Activated effector memory CD4-positive, alpha-beta T cell treated with anti-CD3 and anti-CD28 coated beads, Interleukin-2, amount 50 U/mL, for 16 hours (primary cell): ENCODE measurements at regions not wholly inside any gene's neighbourhood (a gene's known extent, or its start where the extent isn't known, plus 50 kb on each side); places are given as distances from the start of the nearest gene placed in this dataset.

Experiments used
- DNase-seq: peaks from one replicate; pipeline ENCODE4 v3.0.0-alpha.2; 2020

DNA sequence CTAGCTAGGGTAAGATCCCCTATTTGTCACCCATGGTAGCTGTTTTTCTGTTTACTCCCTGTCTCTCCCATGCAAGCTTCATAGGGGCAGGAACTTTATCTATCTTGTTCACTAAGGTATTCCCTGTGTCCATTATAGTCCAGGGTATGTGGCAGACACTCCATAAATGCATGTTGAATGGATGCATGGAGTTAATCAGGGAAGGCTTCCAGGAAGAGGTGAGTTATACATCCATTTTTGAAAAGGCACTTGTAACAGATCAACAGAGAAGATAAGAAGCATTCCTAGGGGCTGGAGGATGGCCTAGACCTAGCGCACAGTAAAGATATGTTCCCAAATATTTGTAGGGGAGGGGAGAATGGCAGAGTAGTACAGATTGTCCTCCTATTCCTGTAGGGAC, 130.3 kb downstream of the BUD13 start:
- no peak for DNase-seq

DNA sequence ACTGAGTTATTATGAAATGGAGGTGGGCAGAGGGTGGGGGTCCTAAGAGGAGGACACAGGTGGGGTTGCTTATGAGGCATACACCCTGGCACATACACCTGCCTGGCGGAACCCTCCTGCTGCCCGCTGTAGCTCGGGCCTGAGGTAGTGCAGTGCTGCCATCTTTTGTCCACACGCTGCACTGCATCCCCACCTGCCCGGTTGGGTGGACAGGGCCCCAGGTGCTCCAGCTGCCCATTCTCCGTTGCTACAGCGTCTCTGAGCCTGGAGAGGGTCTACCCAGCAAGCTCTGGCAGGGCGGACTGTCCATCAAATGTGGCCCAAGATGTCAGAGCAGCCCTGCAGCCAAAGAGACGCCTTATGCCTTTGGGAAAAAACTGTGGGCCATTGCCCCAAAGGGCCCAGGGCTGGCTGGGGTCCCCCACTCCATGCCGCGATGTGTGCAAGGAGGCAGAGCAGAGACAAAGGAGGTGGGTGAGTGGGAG, 131.2 kb downstream of the BUD13 start:
- DNase-seq: no peak

DNA sequence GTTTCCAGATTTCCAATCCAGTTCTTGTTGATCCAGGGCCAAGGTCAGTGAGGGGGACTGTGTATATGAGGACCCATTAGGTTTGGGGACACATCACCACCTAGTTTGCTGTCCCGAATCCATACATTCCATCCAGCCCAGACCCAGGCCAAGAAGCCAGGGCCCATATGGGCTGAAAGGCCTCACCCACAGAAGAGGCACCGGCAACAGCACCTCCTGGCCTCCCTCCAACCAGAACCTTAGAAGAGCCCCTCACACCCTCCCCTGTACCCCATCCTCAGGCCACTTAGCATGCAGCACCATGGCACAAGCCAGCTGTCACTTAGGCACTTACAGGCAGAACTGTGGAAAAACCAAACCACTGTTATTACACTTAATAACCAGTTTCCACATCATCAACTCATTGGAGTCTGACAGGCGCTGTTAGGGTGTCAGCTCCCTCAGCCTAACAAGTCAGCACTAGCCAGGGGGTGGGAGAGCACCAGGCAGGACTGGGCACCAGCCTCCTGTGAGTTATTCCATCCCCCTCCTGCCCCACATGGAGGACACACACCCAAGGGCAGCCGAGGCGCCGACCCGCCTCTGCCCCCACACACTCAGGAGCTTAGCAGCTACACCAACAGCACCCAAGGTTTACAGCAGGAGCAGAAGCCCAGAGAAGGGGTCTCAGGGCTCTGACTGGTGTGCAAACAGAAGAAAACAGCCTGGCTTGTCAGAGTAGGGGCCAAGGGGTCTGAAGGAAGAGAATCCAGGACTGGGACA, 132.0 kb downstream of the BUD13 start:
- no peak for DNase-seq

- DNase-seq: no peak
Measured at GRCh38 chr11:116638463-116638862, 134.3 kb downstream of the BUD13 start.

GRCh38 chr11:116637766-116638165, 135.0 kb downstream of the BUD13 start:
- no peak for DNase-seq

DNA sequence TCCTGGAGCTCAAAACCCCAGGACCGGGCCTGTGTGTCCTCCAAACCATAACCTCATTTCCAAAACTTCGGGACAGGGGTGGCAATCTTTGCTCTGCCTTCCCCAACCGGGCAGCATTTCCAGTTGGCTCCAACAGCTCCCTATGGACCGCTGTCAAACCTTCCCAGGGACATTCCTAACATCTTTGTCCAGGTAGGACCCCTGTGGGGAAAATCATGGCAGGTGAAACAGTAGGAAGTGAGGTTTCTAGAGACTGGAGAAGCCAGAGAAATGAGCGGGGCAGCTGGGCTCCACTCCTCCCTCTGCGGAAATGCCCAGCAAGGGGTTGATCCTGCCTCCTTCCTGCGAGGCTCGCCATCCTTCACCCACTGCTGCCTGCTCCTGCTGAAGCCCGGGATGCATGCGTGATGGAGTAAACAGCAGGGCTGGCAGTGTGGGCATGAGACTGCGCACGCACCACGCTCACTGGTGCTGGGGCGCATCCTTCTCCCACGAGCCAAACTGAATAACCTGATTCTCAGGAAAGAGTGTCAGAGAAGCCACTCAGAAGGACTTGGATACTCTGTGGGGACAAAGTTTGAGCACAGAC, 136.4 kb downstream of the BUD13 start:
- DNase-seq: no peak

DNA sequence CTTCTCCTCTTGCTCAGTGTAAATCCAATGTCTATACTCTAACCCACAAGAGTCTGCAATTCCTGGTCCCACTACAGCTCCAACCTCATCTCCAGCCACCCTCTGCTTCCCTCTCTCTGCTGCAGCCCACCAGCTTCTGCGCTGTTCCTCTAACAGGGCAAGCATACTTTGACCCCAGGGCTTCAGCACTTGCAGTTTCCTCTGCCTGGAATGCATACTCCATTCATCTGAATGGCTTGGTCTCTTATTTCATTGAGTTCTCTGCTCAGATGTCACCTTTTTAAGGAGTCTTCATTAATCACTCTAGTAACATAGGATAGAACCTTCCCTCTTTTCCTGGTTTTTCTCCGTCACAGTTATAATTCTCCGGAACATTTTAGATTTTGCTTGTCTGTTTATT, 141.6 kb downstream of the BUD13 start:
- no peak for DNase-seq

DNA sequence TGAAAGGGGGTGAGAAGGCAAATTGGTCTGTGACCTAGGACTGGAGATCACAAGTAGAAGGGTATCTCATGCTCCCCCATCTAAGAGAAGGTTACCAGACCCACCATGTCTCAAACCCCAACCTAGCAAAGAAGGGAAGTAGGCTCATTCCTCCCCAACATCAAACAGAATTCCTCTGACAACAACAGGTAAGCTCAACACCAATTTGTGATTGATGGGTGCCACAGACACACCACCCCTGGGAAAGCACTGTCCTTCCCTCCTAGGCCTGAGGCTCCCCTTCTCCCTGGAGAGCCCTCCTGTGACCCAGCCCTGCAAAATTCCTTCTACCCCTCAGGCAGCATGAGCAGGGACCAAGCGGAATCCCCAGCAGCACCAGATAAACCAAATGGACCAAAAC, 154.3 kb downstream of the BUD13 start:
- DNase-seq: no peak

DNA sequence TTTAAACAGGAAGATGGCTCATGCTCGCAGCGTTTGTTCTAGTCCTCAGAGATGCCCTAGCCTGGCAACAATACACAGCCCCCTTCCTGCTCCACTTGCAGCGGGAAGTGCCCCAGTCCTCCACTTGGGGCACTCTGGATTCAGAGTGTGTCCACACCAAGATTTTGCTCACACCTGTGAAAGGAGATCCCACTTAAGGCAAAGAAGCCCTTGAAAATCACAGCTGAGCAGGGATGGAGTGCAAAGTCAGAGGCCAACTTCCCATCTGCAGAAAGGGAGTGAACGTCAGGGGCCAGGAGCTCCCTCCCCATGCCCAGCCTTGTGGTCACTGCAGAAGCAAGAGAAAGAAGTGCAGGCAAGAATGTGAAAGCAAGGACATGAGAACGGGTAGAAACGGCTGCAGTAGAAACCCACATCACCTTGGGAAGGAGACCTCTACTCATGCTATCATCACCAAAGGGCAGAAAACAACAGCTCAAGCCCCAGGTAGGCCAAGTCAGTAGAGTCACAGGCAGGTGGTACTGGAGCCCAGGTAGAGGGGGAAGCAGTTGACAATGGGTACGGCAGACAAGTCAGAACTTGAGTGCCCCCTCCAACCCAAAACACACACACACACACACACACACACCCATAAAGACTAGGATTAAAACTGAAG, 157.4 kb downstream of the BUD13 start:
- DNase-seq: no peak

DNA sequence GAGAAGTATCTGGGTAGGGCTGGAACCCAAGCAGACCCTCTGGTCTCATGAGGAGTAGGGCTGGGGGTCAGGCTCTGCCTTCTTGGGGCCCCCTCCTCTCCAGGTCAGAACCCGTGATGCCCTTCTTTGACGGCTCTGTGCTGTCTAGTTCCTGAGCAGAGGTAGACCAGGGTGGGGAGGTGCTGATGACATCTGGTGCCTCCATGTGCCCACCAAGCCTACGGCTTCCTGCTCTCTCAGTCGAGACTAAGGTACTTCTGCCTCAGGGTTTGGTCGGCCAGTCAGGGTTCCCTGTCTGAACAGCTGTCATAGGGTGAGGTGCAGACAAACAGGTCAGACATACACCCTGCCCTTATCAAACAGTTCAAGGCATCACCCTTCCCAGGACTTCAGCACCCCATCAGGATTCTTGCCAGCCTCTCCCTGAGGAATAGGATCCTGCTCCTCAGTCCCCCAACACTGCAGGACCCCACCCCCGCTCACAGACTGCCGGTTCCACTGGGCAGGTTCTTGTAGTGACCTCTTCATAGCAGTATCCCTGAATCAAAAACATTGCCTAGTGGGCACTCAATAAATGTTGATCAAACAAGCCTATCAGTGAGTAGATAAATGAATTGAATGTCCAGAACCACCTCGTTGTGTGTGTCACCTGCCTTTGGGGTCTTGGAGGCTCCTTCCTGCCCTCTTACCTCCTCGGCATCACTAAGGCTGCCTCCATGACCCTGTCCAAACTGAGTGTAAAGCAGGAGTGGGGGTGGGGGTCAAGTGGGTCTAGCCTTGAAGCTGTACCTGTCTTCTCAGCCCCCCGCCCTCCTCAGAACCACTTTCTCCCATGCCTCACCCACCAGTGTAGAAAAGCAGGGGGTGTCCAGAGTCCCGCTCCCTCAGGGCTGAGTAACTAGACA, 158.2 kb downstream of the BUD13 start:
- DNase-seq: no peak

GRCh38 chr11:116613206-116613875, 159.4 kb downstream of the BUD13 start:
- no peak for DNase-seq

GRCh38 chr11:116611998-116612620, 160.7 kb downstream of the BUD13 start:
- no peak for DNase-seq

- no peak for DNase-seq
Measured at GRCh38 chr11:116610190-116610589, 162.6 kb downstream of the BUD13 start.

GRCh38 chr11:116607027-116607426, 165.8 kb downstream of the BUD13 start:
- DNase-seq: no peak

- no peak for DNase-seq
Measured at GRCh38 chr11:116605543-116606459, 167.0 kb downstream of the BUD13 start.

DNA sequence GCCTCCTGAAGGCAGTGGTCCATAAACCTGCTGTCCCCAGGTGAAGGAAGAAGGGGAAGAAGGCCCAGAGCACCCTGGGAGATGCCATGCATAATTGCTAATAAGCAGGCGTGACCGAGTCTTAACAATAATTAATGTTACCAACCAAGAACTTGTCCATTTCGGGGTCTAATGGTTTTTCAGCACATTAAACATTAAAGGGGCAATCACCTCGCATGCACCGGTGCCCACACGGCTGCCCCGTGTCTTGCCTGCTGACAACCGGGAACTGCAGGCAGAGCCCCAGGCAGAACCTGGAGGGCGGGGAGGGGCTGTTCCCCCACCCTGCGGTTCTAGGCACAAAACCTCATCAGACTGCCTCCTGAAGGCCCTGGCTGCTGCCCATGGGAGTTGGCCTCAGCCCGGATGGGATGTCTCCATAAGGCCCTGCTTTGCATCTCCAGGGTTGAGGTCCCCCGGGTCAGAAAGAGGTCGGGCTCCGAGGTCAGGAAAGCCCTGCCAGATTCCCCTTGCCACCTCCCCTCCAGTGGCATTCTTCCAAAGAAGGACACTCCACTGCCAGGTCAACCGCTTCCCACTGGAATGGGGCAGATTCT, 169.0 kb downstream of the BUD13 start:
- peak; percentile 46 for DNase-seq

DNA sequence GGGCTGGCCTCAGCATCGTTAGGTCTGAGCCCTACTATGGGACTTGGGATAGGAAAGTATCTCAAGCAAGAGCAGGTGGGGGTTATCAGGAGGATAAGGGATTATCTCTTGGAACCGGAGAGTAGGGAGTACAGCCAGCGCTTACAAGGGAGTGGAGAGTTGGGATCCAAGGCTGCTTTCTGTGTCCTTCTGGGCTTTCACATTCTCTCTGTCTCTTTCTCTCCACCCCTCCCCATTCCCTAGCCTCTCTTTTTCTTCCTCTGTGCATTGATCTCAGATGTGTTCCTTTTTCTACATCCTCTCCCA, 170.2 kb downstream of the BUD13 start:
- DNase-seq: no peak

GRCh38 chr11:116601814-116602636, 170.8 kb downstream of the BUD13 start:
- peak; percentile 33 for DNase-seq

DNA sequence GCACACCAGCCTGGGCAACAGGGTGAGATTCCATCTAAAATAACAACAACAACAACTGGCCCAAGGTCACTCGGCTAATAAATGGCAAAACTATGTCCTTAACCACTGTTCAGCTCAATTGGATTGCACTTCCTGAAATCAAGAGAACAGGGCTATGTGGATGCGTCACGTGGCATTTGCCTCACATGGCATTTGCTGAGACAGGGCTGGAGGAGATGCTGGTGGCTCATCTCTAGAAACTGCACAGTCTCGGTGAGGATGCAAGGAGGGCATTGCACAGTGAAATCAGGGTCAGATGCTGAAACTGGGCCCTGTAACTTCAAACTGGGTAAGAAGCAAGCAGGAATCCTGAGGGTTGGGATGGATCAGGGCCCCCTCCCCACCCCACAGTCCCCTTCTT, 171.9 kb downstream of the BUD13 start:
- DNase-seq: peak; percentile 5

DNA sequence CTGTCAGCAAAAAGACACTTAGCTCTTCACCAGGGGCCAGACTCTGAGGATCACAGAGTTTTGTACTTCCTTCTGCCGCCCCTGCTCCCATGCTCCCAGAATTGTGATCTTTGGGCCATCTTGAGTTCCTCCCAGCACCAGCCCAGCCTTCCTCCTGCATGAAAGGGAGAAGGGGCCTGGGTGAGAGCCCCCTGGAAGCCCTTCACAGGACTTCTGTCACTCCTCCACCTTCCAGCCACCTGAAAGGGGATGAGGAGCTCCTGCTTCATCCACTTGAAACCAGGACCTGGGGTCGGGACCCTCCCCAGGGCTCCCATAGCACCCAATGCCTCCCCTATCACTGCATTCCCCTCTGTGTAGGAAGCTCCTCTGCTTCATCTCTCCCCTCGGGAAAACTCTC, 174.2 kb downstream of the BUD13 start:
- peak; percentile 50 for DNase-seq
